K562 (cell line): ENCODE measurements at regions not wholly inside any gene's neighbourhood (a gene's known extent, or its start where the extent isn't known, plus 50 kb on each side); places are given as distances from the start of the nearest gene placed in this dataset.

Source experiments
- ATF3 ChIP-seq, 2 experiments: fragments of 450-650 bp in 1 of 2; sonication (generic) in 1 of 2; formaldehyde crosslinking in 1 of 2; IDR thresholded peaks in 1 of 2; conservative IDR thresholded peaks in 1 of 2; 2 replicates each; pipeline versions ENCODE4 v1.6.1 to v1.8.1; 2016 to 2023; ENCODE audit warnings: mild to moderate bottlenecking in 2 of 2, moderate library complexity in 2 of 2, inconsistent platforms in 1 of 2, missing genetic modification reagents in 1 of 2
- BRF2 ChIP-seq: IDR thresholded peaks from 3 replicates; pipeline ENCODE4 v1.6.1; 2011; ENCODE audit warnings: borderline replicate concordance, mild to moderate bottlenecking; ENCODE audit not compliant: insufficient read length, insufficient read depth
- DEAF1 ChIP-seq: fragments of 450-650 bp; formaldehyde crosslinking; IDR thresholded peaks from 2 replicates; pipeline ENCODE4 v1.4.0; 2020; ENCODE audit warnings: mild to moderate bottlenecking, moderate library complexity
- ETV6 ChIP-seq, 3 experiments: fragments of 150-350 bp in 1 of 3; sonication (generic) in 1 of 3; formaldehyde crosslinking in 1 of 3; IDR thresholded peaks; 2 replicates each; pipeline versions ENCODE4 v1.6.1 to v1.8.0; 2014 to 2022; ENCODE audit warnings: borderline replicate concordance in 2 of 3, low read depth in 2 of 3, antibody characterized with exemption in 1 of 3, low read length in 1 of 3, mild to moderate bottlenecking in 1 of 3, missing genetic modification reagents in 1 of 3
- FOSL1 ChIP-seq: fragments of 200-800 bp; sonication (Bioruptor generic); conservative IDR thresholded peaks from 2 replicates; pipeline ENCODE4 v1.6.1; 2016; ENCODE audit warnings: missing genetic modification characterization, missing compliant biosample characterization
- HEY1 ChIP-seq: fragments of 250-450 bp; sonication (Bioruptor Pico); IDR thresholded peaks from 2 replicates; pipeline ENCODE4 v1.5.0; 2020; ENCODE audit warnings: mild to moderate bottlenecking, moderate library complexity, borderline replicate concordance
- L3MBTL2 ChIP-seq: fragments of 450-650 bp; IDR thresholded peaks from 2 replicates; pipeline ENCODE4 v1.6.1; 2016; ENCODE audit warnings: mild to moderate bottlenecking, moderate library complexity
- MCM3 ChIP-seq: fragments of 450-650 bp; IDR thresholded peaks from 2 replicates; pipeline ENCODE4 v1.6.1; 2016
- MYNN ChIP-seq, 2 experiments: sonication (generic); formaldehyde crosslinking in 1 of 2; IDR thresholded peaks; 2 replicates each; pipeline versions ENCODE4 v1.5.0 to v1.6.1; 2016 to 2020; ENCODE audit warnings: antibody characterized with exemption in 1 of 2, missing genetic modification reagents in 1 of 2
- NR2F6 ChIP-seq: fragments of 450-650 bp; formaldehyde crosslinking; IDR thresholded peaks from 2 replicates; pipeline ENCODE4 v1.4.0; 2020; ENCODE audit warnings: mild to moderate bottlenecking
- PHF8 ChIP-seq: fragments of 200-600 bp; sonication (generic); IDR thresholded peaks from 2 replicates; pipeline ENCODE4 v1.6.1; 2012; ENCODE audit warnings: mixed run types, mild to moderate bottlenecking, inconsistent platforms, low read length, moderate library complexity, borderline replicate concordance
- SAP30 ChIP-seq: fragments of 200-600 bp; sonication (generic); IDR thresholded peaks from 2 replicates; pipeline ENCODE4 v1.6.1; 2012; ENCODE audit warnings: borderline replicate concordance, low read depth, mild to moderate bottlenecking, moderate library complexity, low read length, control low read depth, inconsistent platforms; ENCODE audit not compliant: insufficient read depth, poor library complexity, severe bottlenecking
- SNIP1 ChIP-seq: fragments of 450-650 bp; IDR thresholded peaks from 2 replicates; pipeline ENCODE4 v1.7.1; 2017; ENCODE audit warnings: low read depth, mild to moderate bottlenecking
- TFAP4 ChIP-seq: sonication (generic); formaldehyde crosslinking; IDR thresholded peaks from 2 replicates; pipeline ENCODE4 v1.8.0; 2022; ENCODE audit warnings: missing genetic modification reagents, mild to moderate bottlenecking, moderate library complexity, borderline replicate concordance
- WHSC1 ChIP-seq: IDR thresholded peaks from one replicate; pipeline ENCODE4 v1.6.1; 2012; ENCODE audit warnings: low read length, control low read depth, inconsistent platforms
- ZNF511 ChIP-seq: sonication (generic); formaldehyde crosslinking; IDR thresholded peaks from 2 replicates; pipeline ENCODE4 v1.8.0; 2022; ENCODE audit warnings: mild to moderate bottlenecking, missing genetic modification reagents
- ZNF512 ChIP-seq: IDR thresholded peaks from 2 replicates; pipeline ENCODE4 v1.6.1; 2016; ENCODE audit warnings: missing genetic modification characterization, missing compliant biosample characterization
- ZNF639 ChIP-seq, 2 experiments: fragments of 200-800 bp in 1 of 2; sonication (Bioruptor generic) in 1 of 2; sonication (generic) in 1 of 2; formaldehyde crosslinking in 1 of 2; IDR thresholded peaks in 1 of 2; conservative IDR thresholded peaks in 1 of 2; 2 replicates each; pipeline versions ENCODE4 v1.5.0 to v1.6.1; 2016 to 2020; ENCODE audit warnings: missing compliant biosample characterization in 1 of 2, missing genetic modification characterization in 1 of 2, missing genetic modification reagents in 1 of 2

- TF ChIP-seq ZNF512 (tag) (no peak), SNIP1 (no peak), ZNF511 (CRISPR knock-in tag) (no peak), WHSC1 (no peak), PHF8 (no peak), MCM3 (no peak), MYNN (IDR thresholded peaks at IDR 0.05) (no peak), MYNN (CRISPR knock-in tag; IDR thresholded peaks at IDR 0.05) (no peak), ETV6 (IDR thresholded peaks at IDR 0.05; ENCODE audit: borderline replicate concordance in 1 of 2, low read depth in 2 of 2, low read length in 1 of 2) (no peak), ETV6 (CRISPR knock-in tag; IDR thresholded peaks at IDR 0.05; ENCODE audit: borderline replicate concordance) (no peak), NR2F6 (no peak), DEAF1 (CRISPR knock-in tag) (peak; percentile 83), HEY1 (CRISPR knock-in tag) (no peak), ATF3 (IDR thresholded peaks at IDR 0.05) (peak; percentile 69), ATF3 (CRISPR knock-in tag; conservative IDR thresholded peaks at IDR 0.05) (no peak), ZNF639 (CRISPR knock-in tag; conservative IDR thresholded peaks at IDR 0.05 in 1 of 2, IDR thresholded peaks at IDR 0.05 in 1 of 2) (no peak), FOSL1 (tag) (no peak), L3MBTL2 (no peak), BRF2 (no peak), TFAP4 (CRISPR knock-in tag) (no peak), SAP30 (no peak)
Observed at GRCh38 chr4:73341454-73341853, 62.6 kb upstream of the ALB start (continued).
